ENCODE measurements at regions not wholly inside any gene's neighbourhood (a gene's known extent, or its start where the extent isn't known, plus 50 kb on each side); places are given as distances from the start of the nearest gene placed in this dataset.

DNA sequence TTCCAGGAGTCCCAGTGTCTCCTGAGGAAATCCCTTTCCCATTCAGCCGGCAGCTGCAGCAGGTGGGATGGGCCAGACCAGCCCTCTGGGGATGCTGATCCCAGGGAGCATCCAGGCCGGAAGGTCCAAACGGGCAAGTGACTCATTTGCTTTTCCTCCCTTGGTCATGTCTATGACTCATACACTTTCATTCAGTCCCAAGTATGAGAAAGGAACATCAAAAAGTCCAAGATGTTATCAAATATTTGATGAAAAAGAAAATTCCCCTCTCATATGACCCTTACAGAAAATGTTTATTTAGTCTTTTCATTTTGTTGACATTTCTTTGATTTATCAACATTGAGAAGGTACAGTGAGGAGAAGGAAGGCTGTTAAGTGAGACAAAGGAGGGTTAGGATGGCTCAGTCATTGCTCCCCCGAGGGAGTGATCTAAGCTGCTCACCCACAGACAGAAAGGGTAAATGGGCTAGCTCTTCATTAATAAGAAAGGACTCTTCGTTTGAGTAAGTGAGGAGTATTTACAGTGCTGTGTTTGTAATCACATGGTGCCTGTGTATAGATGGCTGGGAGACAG lies 117.6 kb upstream of the ANKRD55 start:
- no peaks in the 10 kb centered on the region for H3K27me3 ChIP-seq (ENCODE audit: insufficient read depth)
- CTCF ChIA-PET, result no interaction called here
- H3K9me2 ChIP-seq, result no peaks in the 10 kb centered on the region
- peak overlapping the region; percentile 3; the same call in 1 of the 2 replicates for H3K9ac ChIP-seq
- H3K9me3 ChIP-seq, result no peaks in the 10 kb centered on the region
- H3K79me2 ChIP-seq (ENCODE audit: insufficient read depth), result no peaks in the 10 kb centered on the region
- no peak overlapping the region for H2AFZ ChIP-seq (ENCODE audit: low read depth)
- POLR2A ChIA-PET, result no interaction called here
- H4K20me1 ChIP-seq (ENCODE audit: insufficient read depth), result no peaks in the 10 kb centered on the region
- H3K4me1 ChIP-seq (ENCODE audit: control insufficient read depth in 1 of 2, insufficient read depth in 2 of 2, low read depth in 1 of 2, low read length in 1 of 2), result peaks cover 2 to 13% of the 10 kb centered on the region in 2 experiments
- H3F3A ChIP-seq (replicated peaks; ENCODE audit: insufficient read depth), result peaks cover 14% of the 10 kb centered on the region
- peak overlapping the region in 1 of 2 experiments; percentile 89; a peak in 2 of 4 replicates for H3K27ac ChIP-seq (ENCODE audit: low read depth in 2 of 2, low read length in 1 of 2)
- WGBS (ENCODE audit: low lambda C conversion rate), result 4% methylated on average over 5 of the region's 5 CpGs
- peak overlapping the region; percentile 51 for H3K4me2 ChIP-seq
- DNase-seq, result no peak
- H3K36me3 ChIP-seq (replicated peaks in 1 of 2; ENCODE audit: control insufficient read depth in 1 of 2, insufficient read depth in 2 of 2, low read length in 1 of 2), result no peaks in the 10 kb centered on the region
- H3K4me3 ChIP-seq (ENCODE audit: low read depth in 2 of 2, low read length in 1 of 2), result no peak overlapping the region
- TF ChIP-seq, protein P1, sequence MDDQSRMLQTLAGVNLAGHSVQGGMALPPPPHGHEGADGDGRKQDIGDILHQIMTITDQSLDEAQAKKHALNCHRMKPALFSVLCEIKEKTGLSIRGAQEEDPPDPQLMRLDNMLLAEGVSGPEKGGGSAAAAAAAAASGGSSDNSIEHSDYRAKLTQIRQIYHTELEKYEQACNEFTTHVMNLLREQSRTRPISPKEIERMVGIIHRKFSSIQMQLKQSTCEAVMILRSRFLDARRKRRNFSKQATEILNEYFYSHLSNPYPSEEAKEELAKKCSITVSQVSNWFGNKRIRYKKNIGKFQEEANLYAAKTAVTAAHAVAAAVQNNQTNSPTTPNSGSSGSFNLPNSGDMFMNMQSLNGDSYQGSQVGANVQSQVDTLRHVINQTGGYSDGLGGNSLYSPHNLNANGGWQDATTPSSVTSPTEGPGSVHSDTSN (IDR thresholded peaks at IDR 0.05), result peak; percentile 64
- TF ChIP-seq FOSL2 (IDR thresholded peaks at IDR 0.05; ENCODE audit: borderline replicate concordance, low read depth), result peak; percentile 97
- TF ChIP-seq RCOR1 (IDR thresholded peaks at IDR 0.05; ENCODE audit: low read length), result no peak
- no peak for TF ChIP-seq FOXM1 (IDR thresholded peaks at IDR 0.05; ENCODE audit: low read depth)
- TF ChIP-seq IRF3 (IDR thresholded peaks at IDR 0.05; ENCODE audit: low read depth, low read length), result no peak
- TF ChIP-seq TAF1 (IDR thresholded peaks at IDR 0.05; ENCODE audit: borderline replicate concordance, low read depth, low read length), result 0 out of 2 replicates have a peak, but pooled peaks have one; percentile 20
- TF ChIP-seq TCF12 (IDR thresholded peaks at IDR 0.05), result peak; percentile 86
- no peak for TF ChIP-seq POLR2AphosphoS5 (IDR thresholded peaks at IDR 0.05; ENCODE audit: low read depth, low read length)
- TF ChIP-seq YY1 (IDR thresholded peaks at IDR 0.05; ENCODE audit: low read depth), result no peak
- no peak for TF ChIP-seq CHD2 (IDR thresholded peaks at IDR 0.05; ENCODE audit: low read length, partially characterized antibody)
- TF ChIP-seq, protein P2, sequence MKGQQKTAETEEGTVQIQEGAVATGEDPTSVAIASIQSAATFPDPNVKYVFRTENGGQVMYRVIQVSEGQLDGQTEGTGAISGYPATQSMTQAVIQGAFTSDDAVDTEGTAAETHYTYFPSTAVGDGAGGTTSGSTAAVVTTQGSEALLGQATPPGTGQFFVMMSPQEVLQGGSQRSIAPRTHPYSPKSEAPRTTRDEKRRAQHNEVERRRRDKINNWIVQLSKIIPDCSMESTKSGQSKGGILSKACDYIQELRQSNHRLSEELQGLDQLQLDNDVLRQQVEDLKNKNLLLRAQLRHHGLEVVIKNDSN (IDR thresholded peaks at IDR 0.05; ENCODE audit: borderline replicate concordance, low read depth), result no peak
- peak; percentile 68; the same call in 1 of the 2 replicates for TF ChIP-seq NFIC (IDR thresholded peaks at IDR 0.05; ENCODE audit: borderline replicate concordance)
- peak; percentile 37 for TF ChIP-seq GABPA (IDR thresholded peaks at IDR 0.05; ENCODE audit: low read depth)
- TF ChIP-seq JUND (IDR thresholded peaks at IDR 0.05), result peak; percentile 94
- TF ChIP-seq NRF1 (IDR thresholded peaks at IDR 0.05; ENCODE audit: low read depth, low read length), result no peak
- TF ChIP-seq, protein P3, sequence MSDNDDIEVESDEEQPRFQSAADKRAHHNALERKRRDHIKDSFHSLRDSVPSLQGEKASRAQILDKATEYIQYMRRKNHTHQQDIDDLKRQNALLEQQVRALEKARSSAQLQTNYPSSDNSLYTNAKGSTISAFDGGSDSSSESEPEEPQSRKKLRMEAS (IDR thresholded peaks at IDR 0.05; ENCODE audit: low read depth), result no peak
- no peak; the same call in 1 of the 2 replicates for TF ChIP-seq TEAD4 (IDR thresholded peaks at IDR 0.05; ENCODE audit: borderline replicate concordance, insufficient read depth)
- TF ChIP-seq EP300 (IDR thresholded peaks at IDR 0.05; ENCODE audit: borderline replicate concordance in 1 of 2, low read depth in 1 of 2, low read length in 1 of 2), result peak in 1 of 2 experiments; percentile 78; a peak in 2 of 4 replicates
- TF ChIP-seq, protein P4, sequence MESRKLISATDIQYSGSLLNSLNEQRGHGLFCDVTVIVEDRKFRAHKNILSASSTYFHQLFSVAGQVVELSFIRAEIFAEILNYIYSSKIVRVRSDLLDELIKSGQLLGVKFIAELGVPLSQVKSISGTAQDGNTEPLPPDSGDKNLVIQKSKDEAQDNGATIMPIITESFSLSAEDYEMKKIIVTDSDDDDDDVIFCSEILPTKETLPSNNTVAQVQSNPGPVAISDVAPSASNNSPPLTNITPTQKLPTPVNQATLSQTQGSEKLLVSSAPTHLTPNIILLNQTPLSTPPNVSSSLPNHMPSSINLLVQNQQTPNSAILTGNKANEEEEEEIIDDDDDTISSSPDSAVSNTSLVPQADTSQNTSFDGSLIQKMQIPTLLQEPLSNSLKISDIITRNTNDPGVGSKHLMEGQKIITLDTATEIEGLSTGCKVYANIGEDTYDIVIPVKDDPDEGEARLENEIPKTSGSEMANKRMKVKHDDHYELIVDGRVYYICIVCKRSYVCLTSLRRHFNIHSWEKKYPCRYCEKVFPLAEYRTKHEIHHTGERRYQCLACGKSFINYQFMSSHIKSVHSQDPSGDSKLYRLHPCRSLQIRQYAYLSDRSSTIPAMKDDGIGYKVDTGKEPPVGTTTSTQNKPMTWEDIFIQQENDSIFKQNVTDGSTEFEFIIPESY (IDR thresholded peaks at IDR 0.05; ENCODE audit: borderline replicate concordance, low read depth), result no peak
- peak; percentile 73; the same call in 1 of the 2 replicates for TF ChIP-seq MEF2A (IDR thresholded peaks at IDR 0.05; ENCODE audit: borderline replicate concordance, low read depth)
- TF ChIP-seq USF2 (IDR thresholded peaks at IDR 0.05; ENCODE audit: borderline replicate concordance, low read depth, low read length), result no peak
- no peak for TF ChIP-seq RFX5 (IDR thresholded peaks at IDR 0.05; ENCODE audit: low read length)
- TF ChIP-seq RXRA (IDR thresholded peaks at IDR 0.05; ENCODE audit: borderline replicate concordance, low read depth), result peak; percentile 96
- TF ChIP-seq EZH2phosphoT487 (IDR thresholded peaks at IDR 0.05; ENCODE audit: borderline replicate concordance, low read depth), result no peak
